Calu3 (cell line): ENCODE measurements at regions not wholly inside any gene's neighbourhood (a gene's known extent, or its start where the extent isn't known, plus 50 kb on each side); places are given as distances from the start of the nearest gene placed in this dataset.

ENCODE experiments used
- BruUV-seq: library from RNA; stranded (reverse); fragments of 400-500 nt; replicated peaks from 2 replicates; lab custom pipeline; 2021; lab: Mats Ljungman, UMichigan
- CTCF ChIA-PET: fragments of 300-600 bp; sonication (Branson Sonifier 250); formaldehyde crosslinking; loops from one replicate; lab custom pipeline; 2022; ENCODE audit warnings: antibody characterized with exemption; lab: Charles Lee
- DNase-seq: peaks from one replicate; pipeline ENCODE4 v3.0.0; 2022
- H3K27ac Mint-ChIP-seq: one replicate; pipeline ENCODE4 v1.8.0; 2022; ENCODE audit warnings: mixed read lengths; ENCODE audit not compliant: unreplicated experiment
- H3K27me3 Mint-ChIP-seq: one replicate; pipeline ENCODE4 v1.8.0; 2022; ENCODE audit warnings: mixed read lengths; ENCODE audit not compliant: unreplicated experiment
- H3K36me3 Mint-ChIP-seq: one replicate; pipeline ENCODE4 v1.8.0; 2022; ENCODE audit warnings: mild to moderate bottlenecking, moderate library complexity, mixed read lengths; ENCODE audit not compliant: insufficient read depth, unreplicated experiment
- H3K4me1 Mint-ChIP-seq: one replicate; pipeline ENCODE4 v1.8.0; 2022; ENCODE audit warnings: mild to moderate bottlenecking, low read depth, mixed read lengths; ENCODE audit not compliant: unreplicated experiment
- H3K4me3 Mint-ChIP-seq: one replicate; pipeline ENCODE4 v1.8.0; 2022; ENCODE audit warnings: mild to moderate bottlenecking, low read depth, moderate library complexity, mixed read lengths; ENCODE audit not compliant: unreplicated experiment
- H3K9me3 Mint-ChIP-seq: one replicate; pipeline ENCODE4 v1.8.0; 2022; ENCODE audit warnings: low read depth, mixed read lengths; ENCODE audit not compliant: unreplicated experiment
- CTCF ChIP-seq: fragments of 200-600 bp; IDR thresholded peaks from one replicate; pipeline ENCODE4 v1.8.0; 2022; ENCODE audit warnings: antibody characterized with exemption; ENCODE audit not compliant: unreplicated experiment
- intact Hi-C: fragments of 100-400 bp; cut with micrococcal nuclease; formaldehyde crosslinking; loops from one replicate; pipeline ENCODE4 v1.10.0; 2022; ENCODE audit not compliant: unreplicated experiment

- BruUV-seq, result no TSS peak
- Mint-ChIP-seq H3K4me3 (no peak overlapping the region), H3K27ac (no peak overlapping the region), H3K27me3 (peaks cover 13% of the 10 kb centered on the region), H3K36me3 (no peaks in the 10 kb centered on the region), H3K4me1 (peaks cover 7% of the 10 kb centered on the region), H3K9me3 (no peaks in the 10 kb centered on the region)
- DNase-seq, result no peak
- intact Hi-C loops, result no loop called here
- TF ChIP-seq CTCF, result no peak
- CTCF ChIA-PET, result no interaction called here
Observed at GRCh38 chr15:59940456-59940855, 63.7 kb upstream of the FOXB1 start.

- intact Hi-C loops, result no loop called here
- H3K4me3 Mint-ChIP-seq, result no peak overlapping the region
- no peak for TF ChIP-seq CTCF
- H3K27ac Mint-ChIP-seq, result no peak overlapping the region
- H3K36me3 Mint-ChIP-seq, result no peaks in the 10 kb centered on the region
- CTCF ChIA-PET, result no interaction called here
- DNase-seq, result no peak
- no peaks in the 10 kb centered on the region for H3K9me3 Mint-ChIP-seq
- H3K4me1 Mint-ChIP-seq, result peaks cover 6% of the 10 kb centered on the region
- peaks cover 33% of the 10 kb centered on the region for H3K27me3 Mint-ChIP-seq
- BruUV-seq, result no TSS peak
Observed at GRCh38 chr15:59936741-59937140, 67.4 kb upstream of the FOXB1 start.

- Mint-ChIP-seq H3K9me3 (no peaks in the 10 kb centered on the region), H3K4me3 (no peak overlapping the region), H3K27me3 (peaks cover 42% of the 10 kb centered on the region), H3K4me1 (no peaks in the 10 kb centered on the region), H3K27ac (no peak overlapping the region), H3K36me3 (no peaks in the 10 kb centered on the region)
- no peak for TF ChIP-seq CTCF
- no TSS peak for BruUV-seq
- intact Hi-C loops, result no loop called here
- DNase-seq, result no peak
- CTCF ChIA-PET, result no interaction called here
Observed at GRCh38 chr15:59933607-59934006, 70.5 kb upstream of the FOXB1 start.

GRCh38 chr15:59931646-59932261, 72.4 kb upstream of the FOXB1 start:
- peaks cover 42% of the 10 kb centered on the region for H3K27me3 Mint-ChIP-seq
- no peak for TF ChIP-seq CTCF
- intact Hi-C loops, result no loop called here
- DNase-seq, result no peak
- no peak overlapping the region for H3K27ac Mint-ChIP-seq
- no TSS peak for BruUV-seq
- H3K4me1 Mint-ChIP-seq, result no peaks in the 10 kb centered on the region
- H3K9me3 Mint-ChIP-seq, result no peaks in the 10 kb centered on the region
- H3K36me3 Mint-ChIP-seq, result no peaks in the 10 kb centered on the region
- CTCF ChIA-PET, result no interaction called here
- no peak overlapping the region for H3K4me3 Mint-ChIP-seq
